ENCODE measurements at regions not wholly inside any gene's neighbourhood (a gene's known extent, or its start where the extent isn't known, plus 50 kb on each side); places are given as distances from the start of the nearest gene placed in this dataset.

DNA sequence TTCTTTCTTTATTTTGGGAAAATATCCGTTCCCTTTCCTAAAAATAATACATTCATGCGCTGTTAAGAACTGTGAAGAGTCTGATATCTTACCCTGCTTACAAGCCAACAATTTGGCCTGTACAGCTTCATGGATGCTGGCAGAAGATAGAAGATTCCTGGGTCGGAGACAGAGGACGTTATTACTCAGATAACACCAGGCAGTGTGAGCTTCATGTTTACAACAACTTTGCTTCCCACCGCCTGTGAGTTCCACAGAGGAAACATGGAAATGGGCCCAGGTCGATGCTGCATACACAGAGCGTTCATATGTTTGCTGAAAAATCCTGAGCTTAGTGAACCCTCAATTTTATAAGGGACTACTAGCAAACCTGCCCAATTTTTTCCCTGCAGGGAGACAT, 705.6 kb upstream of the SEL1L start:
- TF ChIP-seq, protein P1, sequence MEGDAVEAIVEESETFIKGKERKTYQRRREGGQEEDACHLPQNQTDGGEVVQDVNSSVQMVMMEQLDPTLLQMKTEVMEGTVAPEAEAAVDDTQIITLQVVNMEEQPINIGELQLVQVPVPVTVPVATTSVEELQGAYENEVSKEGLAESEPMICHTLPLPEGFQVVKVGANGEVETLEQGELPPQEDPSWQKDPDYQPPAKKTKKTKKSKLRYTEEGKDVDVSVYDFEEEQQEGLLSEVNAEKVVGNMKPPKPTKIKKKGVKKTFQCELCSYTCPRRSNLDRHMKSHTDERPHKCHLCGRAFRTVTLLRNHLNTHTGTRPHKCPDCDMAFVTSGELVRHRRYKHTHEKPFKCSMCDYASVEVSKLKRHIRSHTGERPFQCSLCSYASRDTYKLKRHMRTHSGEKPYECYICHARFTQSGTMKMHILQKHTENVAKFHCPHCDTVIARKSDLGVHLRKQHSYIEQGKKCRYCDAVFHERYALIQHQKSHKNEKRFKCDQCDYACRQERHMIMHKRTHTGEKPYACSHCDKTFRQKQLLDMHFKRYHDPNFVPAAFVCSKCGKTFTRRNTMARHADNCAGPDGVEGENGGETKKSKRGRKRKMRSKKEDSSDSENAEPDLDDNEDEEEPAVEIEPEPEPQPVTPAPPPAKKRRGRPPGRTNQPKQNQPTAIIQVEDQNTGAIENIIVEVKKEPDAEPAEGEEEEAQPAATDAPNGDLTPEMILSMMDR (IDR thresholded peaks at IDR 0.05), result no peak
- TF ChIP-seq POLR2AphosphoS5 (IDR thresholded peaks at IDR 0.05; ENCODE audit: insufficient read depth in 1 of 2, low read depth in 1 of 2), result no peak
- intact Hi-C loops (cut with DNase I), result no loop called here
- Histone ChIP-seq H3K4me3 (no peak overlapping the region), H3K9me3 (no peaks in the 10 kb centered on the region), H3K4me1 (no peaks in the 10 kb centered on the region), H3K27ac (no peak overlapping the region), H3K27me3 (no peaks in the 10 kb centered on the region), H3K36me3 (no peaks in the 10 kb centered on the region)
- no peak for DNase-seq (ENCODE audit: extremely low spot score in 2 of 2)

DNA sequence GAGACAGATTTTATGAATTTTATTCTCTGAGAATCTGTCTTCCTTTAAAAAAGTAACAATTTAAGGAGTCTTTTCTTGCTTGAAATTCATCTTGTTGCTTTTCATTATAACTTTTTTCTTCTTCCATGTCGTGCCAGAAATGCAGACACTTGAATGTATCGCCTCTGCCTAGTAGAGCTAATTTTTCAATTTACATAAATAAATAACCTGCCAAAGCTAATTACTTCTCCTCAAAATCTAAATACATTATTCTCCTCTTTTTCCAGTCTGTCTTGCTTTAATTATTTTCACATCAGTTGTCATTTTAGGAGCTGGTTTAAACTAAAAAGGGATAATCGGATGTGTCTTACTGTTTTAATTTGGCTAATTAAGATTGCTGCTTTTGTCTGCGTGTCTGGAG, 711.1 kb upstream of the SEL1L start:
- H3K27me3 ChIP-seq, result no peaks in the 10 kb centered on the region
- no peaks in the 10 kb centered on the region for H3K4me1 ChIP-seq
- intact Hi-C loops (cut with DNase I), result no loop called here
- H3K9me3 ChIP-seq, result no peaks in the 10 kb centered on the region
- H3K36me3 ChIP-seq, result no peaks in the 10 kb centered on the region
- no peak overlapping the region for H3K4me3 ChIP-seq
- H3K27ac ChIP-seq, result no peak overlapping the region
- no peak for DNase-seq (ENCODE audit: extremely low spot score in 2 of 2)
- TF ChIP-seq, protein P1 (IDR thresholded peaks at IDR 0.05), result no peak
- TF ChIP-seq POLR2A (IDR thresholded peaks at IDR 0.05), result no peak
- TF ChIP-seq POLR2AphosphoS5 (IDR thresholded peaks at IDR 0.05; ENCODE audit: insufficient read depth in 1 of 2, low read depth in 1 of 2), result no peak

DNA sequence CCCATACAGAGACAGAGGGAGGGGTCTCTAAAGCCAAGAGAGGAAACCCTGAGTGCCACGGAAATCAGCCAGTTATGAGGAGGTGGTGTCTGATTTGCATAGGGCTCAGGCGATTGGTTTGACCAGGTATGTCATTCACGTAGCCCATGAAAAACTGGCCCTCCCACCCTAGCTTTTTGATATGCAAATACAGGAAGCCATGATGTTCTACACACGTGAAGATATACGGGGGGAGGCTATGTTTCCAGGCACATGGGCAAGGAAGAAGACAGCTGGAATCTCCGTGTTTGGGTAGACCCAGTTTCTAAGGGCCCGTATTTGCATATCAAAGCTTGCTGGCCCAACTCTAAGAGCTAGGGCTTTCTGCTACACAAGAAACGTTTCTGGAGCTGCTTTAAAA, 717.8 kb upstream of the SEL1L start:
- intact Hi-C loops (cut with DNase I), result no loop called here
- no peaks in the 10 kb centered on the region for H3K9me3 ChIP-seq

DNA sequence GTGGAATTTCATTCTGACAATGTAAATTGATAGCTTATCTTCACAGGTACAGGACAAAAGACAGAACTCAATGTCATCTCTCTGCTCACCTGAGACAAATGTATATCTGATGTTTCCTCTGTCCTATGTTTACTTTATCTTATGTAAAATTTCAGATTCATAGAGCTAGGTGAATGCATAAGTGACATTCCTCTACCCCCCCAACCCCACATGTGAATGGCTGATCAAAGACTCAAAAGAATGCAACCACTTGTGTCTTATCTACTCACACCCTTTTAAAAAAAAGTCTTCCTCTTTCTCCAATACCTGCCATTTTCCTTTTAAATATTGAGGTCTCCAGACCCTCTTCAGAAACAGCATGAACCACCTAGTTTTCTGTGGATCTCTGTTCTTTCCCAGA, 736.6 kb upstream of the SEL1L start:
- Histone ChIP-seq H3K27ac (no peak overlapping the region), H3K36me3 (no peaks in the 10 kb centered on the region), H3K4me3 (no peak overlapping the region), H3K9me3 (no peaks in the 10 kb centered on the region), H3K4me1 (no peaks in the 10 kb centered on the region), H3K27me3 (no peaks in the 10 kb centered on the region)
- TF ChIP-seq POLR2A (IDR thresholded peaks at IDR 0.05) (no peak), POLR2AphosphoS5 (IDR thresholded peaks at IDR 0.05; ENCODE audit: insufficient read depth in 1 of 2, low read depth in 1 of 2) (no peak)
- TF ChIP-seq, protein P1 (IDR thresholded peaks at IDR 0.05), result no peak
- intact Hi-C loops (cut with DNase I), result no loop called here
- no peak for DNase-seq (ENCODE audit: extremely low spot score in 2 of 2)

More for the DNA sequence above, 717.8 kb upstream of the SEL1L start:
- Histone ChIP-seq H3K27ac (no peak overlapping the region), H3K4me1 (no peaks in the 10 kb centered on the region), H3K36me3 (no peaks in the 10 kb centered on the region), H3K4me3 (no peak overlapping the region), H3K27me3 (no peaks in the 10 kb centered on the region)
- TF ChIP-seq, protein P1 (IDR thresholded peaks at IDR 0.05), result no peak
- TF ChIP-seq POLR2A (IDR thresholded peaks at IDR 0.05) (no peak), POLR2AphosphoS5 (IDR thresholded peaks at IDR 0.05; ENCODE audit: insufficient read depth in 1 of 2, low read depth in 1 of 2) (no peak)
- no peak for DNase-seq (ENCODE audit: extremely low spot score in 2 of 2)

DNA sequence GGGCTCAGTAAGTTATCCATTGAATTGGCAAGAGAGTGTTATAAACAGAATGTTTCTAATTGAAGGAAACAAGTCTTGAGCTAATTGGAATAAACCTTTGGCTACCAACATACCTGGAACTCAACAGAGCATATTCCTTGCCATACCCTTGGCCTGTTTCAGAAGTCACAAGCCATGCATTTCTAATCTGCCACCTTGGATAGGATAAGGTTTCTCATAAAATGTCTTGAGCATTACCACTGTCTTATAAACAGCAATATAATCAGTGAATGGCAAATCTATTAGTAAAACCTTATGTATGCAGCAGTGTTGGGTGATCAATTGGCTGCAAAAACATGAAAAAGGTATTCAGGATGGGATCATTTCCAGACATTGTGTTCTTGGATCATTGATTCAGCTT, 765.2 kb upstream of the SEL1L start:
- Histone ChIP-seq H3K27me3 (no peaks in the 10 kb centered on the region), H3K4me1 (no peaks in the 10 kb centered on the region), H3K9me3 (no peaks in the 10 kb centered on the region), H3K27ac (no peak overlapping the region), H3K36me3 (no peaks in the 10 kb centered on the region), H3K4me3 (no peak overlapping the region)
- TF ChIP-seq POLR2A (IDR thresholded peaks at IDR 0.05), result no peak
- no peak for DNase-seq (ENCODE audit: extremely low spot score in 2 of 2)
- intact Hi-C loops (cut with DNase I), result no loop called here

DNA sequence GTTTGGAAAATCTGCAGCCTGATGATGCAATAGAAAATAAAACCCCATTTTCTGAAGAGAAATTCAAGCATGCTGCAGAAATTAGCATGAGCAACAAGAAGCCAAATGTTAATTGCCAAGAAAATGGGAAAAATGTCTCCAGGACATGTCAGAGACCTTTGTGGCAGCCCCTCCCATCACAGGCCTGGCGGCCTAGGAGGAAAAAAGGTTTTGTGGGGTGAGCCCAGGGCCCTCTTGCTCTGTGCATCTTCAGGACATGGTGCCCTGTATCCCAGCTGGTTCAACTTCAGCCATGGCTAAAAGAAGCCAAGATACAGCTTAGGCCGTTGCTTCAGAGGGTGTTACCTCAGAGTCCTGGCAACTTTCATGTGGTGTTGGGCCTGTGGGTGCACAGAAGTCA, 775.5 kb upstream of the SEL1L start:
- H3K27me3 ChIP-seq, result no peaks in the 10 kb centered on the region
- TF ChIP-seq POLR2A (IDR thresholded peaks at IDR 0.05) (no peak), POLR2AphosphoS5 (IDR thresholded peaks at IDR 0.05; ENCODE audit: insufficient read depth in 1 of 2, low read depth in 1 of 2) (no peak)
- TF ChIP-seq, protein P1 (IDR thresholded peaks at IDR 0.05), result no peak
- DNase-seq (ENCODE audit: extremely low spot score in 2 of 2), result no peak
- H3K4me3 ChIP-seq, result no peak overlapping the region
- no peak overlapping the region for H3K27ac ChIP-seq
- no peaks in the 10 kb centered on the region for H3K36me3 ChIP-seq
- H3K4me1 ChIP-seq, result no peaks in the 10 kb centered on the region
- H3K9me3 ChIP-seq, result no peaks in the 10 kb centered on the region
- intact Hi-C loops (cut with DNase I), result no loop called here

All from vagina (tissue), 2 donors.